ENCODE measurements at regions not wholly inside any gene's neighbourhood (a gene's known extent, or its start where the extent isn't known, plus 50 kb on each side); places are given as distances from the start of the nearest gene placed in this dataset.

- no peak for DNase-seq (ENCODE audit: low spot score)
- Mint-ChIP-seq H3K9me3 (no peaks in the 10 kb centered on the region), H3K27ac (no peak overlapping the region), H3K4me3 (ENCODE audit: low read depth) (no peak overlapping the region), H3K36me3 (ENCODE audit: low read depth) (no peaks in the 10 kb centered on the region), H3K27me3 (ENCODE audit: low read depth) (no peaks in the 10 kb centered on the region), H3K4me1 (ENCODE audit: low read depth) (no peaks in the 10 kb centered on the region)
- intact Hi-C loops (cut with micrococcal nuclease): no loop called here
Measured at GRCh38 chr14:54102530-54102929, 145.9 kb upstream of the BMP4 start.

GRCh38 chr14:54104601-54105145, 148.0 kb upstream of the BMP4 start:
- H3K9me3 Mint-ChIP-seq: no peaks in the 10 kb centered on the region
- H3K4me1 Mint-ChIP-seq (ENCODE audit: low read depth): no peaks in the 10 kb centered on the region
- H3K27ac Mint-ChIP-seq: no peak overlapping the region
- no peak overlapping the region for H3K4me3 Mint-ChIP-seq (ENCODE audit: low read depth)
- no peaks in the 10 kb centered on the region for H3K36me3 Mint-ChIP-seq (ENCODE audit: low read depth)
- DNase-seq (ENCODE audit: low spot score): no peak
- intact Hi-C loops (cut with micrococcal nuclease): no loop called here
- no peaks in the 10 kb centered on the region for H3K27me3 Mint-ChIP-seq (ENCODE audit: low read depth)

GRCh38 chr14:54105406-54105805, 148.8 kb upstream of the BMP4 start:
- H3K4me3 Mint-ChIP-seq (ENCODE audit: low read depth): no peak overlapping the region
- H3K27me3 Mint-ChIP-seq (ENCODE audit: low read depth): no peaks in the 10 kb centered on the region
- H3K9me3 Mint-ChIP-seq: no peaks in the 10 kb centered on the region
- H3K36me3 Mint-ChIP-seq (ENCODE audit: low read depth): no peaks in the 10 kb centered on the region
- intact Hi-C loops (cut with micrococcal nuclease): no loop called here
- no peak overlapping the region for H3K27ac Mint-ChIP-seq
- H3K4me1 Mint-ChIP-seq (ENCODE audit: low read depth): no peaks in the 10 kb centered on the region
- DNase-seq (ENCODE audit: low spot score): no peak

- no peaks in the 10 kb centered on the region for H3K9me3 Mint-ChIP-seq
- no peak overlapping the region for H3K27ac Mint-ChIP-seq
- no peak for DNase-seq (ENCODE audit: low spot score)
- H3K27me3 Mint-ChIP-seq (ENCODE audit: low read depth): no peaks in the 10 kb centered on the region
- H3K4me1 Mint-ChIP-seq (ENCODE audit: low read depth): no peaks in the 10 kb centered on the region
- no peak overlapping the region for H3K4me3 Mint-ChIP-seq (ENCODE audit: low read depth)
- intact Hi-C loops (cut with micrococcal nuclease): no loop called here
- no peaks in the 10 kb centered on the region for H3K36me3 Mint-ChIP-seq (ENCODE audit: low read depth)
Measured at GRCh38 chr14:54105898-54106297, 149.3 kb upstream of the BMP4 start.

GRCh38 chr14:54106661-54107377, 150.2 kb upstream of the BMP4 start:
- H3K9me3 Mint-ChIP-seq: no peaks in the 10 kb centered on the region
- H3K4me1 Mint-ChIP-seq (ENCODE audit: low read depth): no peaks in the 10 kb centered on the region
- intact Hi-C loops (cut with micrococcal nuclease): no loop called here
- H3K27ac Mint-ChIP-seq: no peak overlapping the region
- no peak overlapping the region for H3K4me3 Mint-ChIP-seq (ENCODE audit: low read depth)
- H3K27me3 Mint-ChIP-seq (ENCODE audit: low read depth): no peaks in the 10 kb centered on the region
- DNase-seq (ENCODE audit: low spot score): no peak
- H3K36me3 Mint-ChIP-seq (ENCODE audit: low read depth): no peaks in the 10 kb centered on the region

- H3K27me3 Mint-ChIP-seq (ENCODE audit: low read depth): no peaks in the 10 kb centered on the region
- no peak overlapping the region for H3K27ac Mint-ChIP-seq
- peaks cover 3% of the 10 kb centered on the region for H3K9me3 Mint-ChIP-seq
- DNase-seq (ENCODE audit: low spot score): no peak
- no peaks in the 10 kb centered on the region for H3K4me1 Mint-ChIP-seq (ENCODE audit: low read depth)
- no peak overlapping the region for H3K4me3 Mint-ChIP-seq (ENCODE audit: low read depth)
- intact Hi-C loops (cut with micrococcal nuclease): no loop called here
- H3K36me3 Mint-ChIP-seq (ENCODE audit: low read depth): no peaks in the 10 kb centered on the region
Measured at GRCh38 chr14:54108481-54109471, 152.2 kb upstream of the BMP4 start.

GRCh38 chr14:54109521-54110120, 153.0 kb upstream of the BMP4 start:
- Mint-ChIP-seq H3K27ac (no peak overlapping the region), H3K4me3 (ENCODE audit: low read depth) (no peak overlapping the region), H3K36me3 (ENCODE audit: low read depth) (no peaks in the 10 kb centered on the region), H3K9me3 (peaks cover 3% of the 10 kb centered on the region), H3K27me3 (ENCODE audit: low read depth) (no peaks in the 10 kb centered on the region), H3K4me1 (ENCODE audit: low read depth) (no peaks in the 10 kb centered on the region)
- intact Hi-C loops (cut with micrococcal nuclease): no loop called here
- DNase-seq (ENCODE audit: low spot score): no peak

- Mint-ChIP-seq H3K4me1 (ENCODE audit: low read depth) (no peaks in the 10 kb centered on the region), H3K27me3 (ENCODE audit: low read depth) (no peaks in the 10 kb centered on the region), H3K4me3 (ENCODE audit: low read depth) (no peak overlapping the region), H3K27ac (no peak overlapping the region), H3K9me3 (peaks cover 3% of the 10 kb centered on the region), H3K36me3 (ENCODE audit: low read depth) (no peaks in the 10 kb centered on the region)
- DNase-seq (ENCODE audit: low spot score): no peak
- intact Hi-C loops (cut with micrococcal nuclease): no loop called here
Measured at GRCh38 chr14:54114941-54115340, 158.3 kb upstream of the BMP4 start.

- Mint-ChIP-seq H3K27ac (no peak overlapping the region), H3K27me3 (ENCODE audit: low read depth) (no peaks in the 10 kb centered on the region), H3K4me1 (ENCODE audit: low read depth) (no peaks in the 10 kb centered on the region), H3K36me3 (ENCODE audit: low read depth) (no peaks in the 10 kb centered on the region), H3K9me3 (peaks cover 3% of the 10 kb centered on the region), H3K4me3 (ENCODE audit: low read depth) (no peak overlapping the region)
- intact Hi-C loops (cut with micrococcal nuclease): no loop called here
- DNase-seq (ENCODE audit: low spot score): no peak
Measured at GRCh38 chr14:54116198-54116885, 159.7 kb upstream of the BMP4 start.

- no peak overlapping the region for H3K27ac Mint-ChIP-seq
- H3K36me3 Mint-ChIP-seq (ENCODE audit: low read depth): no peaks in the 10 kb centered on the region
- no peak overlapping the region for H3K4me3 Mint-ChIP-seq (ENCODE audit: low read depth)
- H3K4me1 Mint-ChIP-seq (ENCODE audit: low read depth): no peaks in the 10 kb centered on the region
- H3K9me3 Mint-ChIP-seq: peaks cover 3% of the 10 kb centered on the region
- intact Hi-C loops (cut with micrococcal nuclease): no loop called here
- H3K27me3 Mint-ChIP-seq (ENCODE audit: low read depth): no peaks in the 10 kb centered on the region
- DNase-seq (ENCODE audit: low spot score): no peak
Measured at GRCh38 chr14:54116972-54117371, 160.3 kb upstream of the BMP4 start.

- Mint-ChIP-seq H3K36me3 (ENCODE audit: low read depth) (no peaks in the 10 kb centered on the region), H3K27ac (no peak overlapping the region)
Measured at GRCh38 chr14:54117396-54117795, 160.8 kb upstream of the BMP4 start.

GRCh38 chr14:54117924-54118323, 161.3 kb upstream of the BMP4 start:
- intact Hi-C loops (cut with micrococcal nuclease): no loop called here
- H3K4me1 Mint-ChIP-seq (ENCODE audit: low read depth): no peaks in the 10 kb centered on the region
- H3K27me3 Mint-ChIP-seq (ENCODE audit: low read depth): no peaks in the 10 kb centered on the region
- H3K4me3 Mint-ChIP-seq (ENCODE audit: low read depth): no peak overlapping the region
- no peaks in the 10 kb centered on the region for H3K36me3 Mint-ChIP-seq (ENCODE audit: low read depth)
- H3K27ac Mint-ChIP-seq: no peak overlapping the region
- no peaks in the 10 kb centered on the region for H3K9me3 Mint-ChIP-seq
- DNase-seq (ENCODE audit: low spot score): no peak

More at GRCh38 chr14:54117396-54117795, 160.8 kb upstream of the BMP4 start:
- intact Hi-C loops (cut with micrococcal nuclease): no loop called here
- no peaks in the 10 kb centered on the region for H3K9me3 Mint-ChIP-seq
- DNase-seq (ENCODE audit: low spot score): no peak
- H3K4me3 Mint-ChIP-seq (ENCODE audit: low read depth): no peak overlapping the region
- no peaks in the 10 kb centered on the region for H3K27me3 Mint-ChIP-seq (ENCODE audit: low read depth)
- no peaks in the 10 kb centered on the region for H3K4me1 Mint-ChIP-seq (ENCODE audit: low read depth)

All from activated T-helper 2 cell treated with anti-CD3 and anti-CD28 coated beads, Interferon-gamma antibody, Interleukin-2, Interleukin-4, amounts not matched to agents 10 μg/mL and 5 μg/mL and 100 μg/mL, durations not matched to agents 14 hours and 24 hours and 36 hours (primary cell).